PFSK-1 (cell line): ENCODE measurements at regions not wholly inside any gene's neighbourhood (a gene's known extent, or its start where the extent isn't known, plus 50 kb on each side); places are given as distances from the start of the nearest gene placed in this dataset.

Source experiments
- FOXP2 ChIP-seq: optimal IDR thresholded peaks from 2 replicates; pipeline ENCODE3; 2011; ENCODE audit warnings: borderline replicate concordance, control low read depth, inconsistent platforms; ENCODE audit not compliant: insufficient read depth; ENCODE audit errors: extremely low read length, extremely low read depth
- POLR2AphosphoS5 ChIP-seq: IDR thresholded peaks from 2 replicates; pipeline ENCODE4 v1.6.1; 2012; ENCODE audit warnings: low read depth, mild to moderate bottlenecking, control low read depth, low read length, moderate library complexity
- SIN3A ChIP-seq: IDR thresholded peaks from 2 replicates; pipeline ENCODE4 v1.6.1; 2012; ENCODE audit warnings: mild to moderate bottlenecking, low read length, moderate library complexity, borderline replicate concordance; ENCODE audit not compliant: insufficient read depth
- TAF1 ChIP-seq: IDR thresholded peaks from 2 replicates; pipeline ENCODE4 v1.6.1; 2012; ENCODE audit warnings: low read length, control low read depth, borderline replicate concordance; ENCODE audit not compliant: insufficient read depth
- TF ChIP-seq, protein P1 (sequence below), 2 experiments: IDR thresholded peaks; 2 replicates each; pipeline versions ENCODE4 v1.6.1 to v1.8.0; 2011 to 2012; ENCODE audit warnings: low read depth in 2 of 2, low read length in 2 of 2, control low read depth in 1 of 2, inconsistent platforms in 1 of 2, mild to moderate bottlenecking in 1 of 2, moderate library complexity in 1 of 2; ENCODE audit not compliant: insufficient read depth in 1 of 2

DNA sequence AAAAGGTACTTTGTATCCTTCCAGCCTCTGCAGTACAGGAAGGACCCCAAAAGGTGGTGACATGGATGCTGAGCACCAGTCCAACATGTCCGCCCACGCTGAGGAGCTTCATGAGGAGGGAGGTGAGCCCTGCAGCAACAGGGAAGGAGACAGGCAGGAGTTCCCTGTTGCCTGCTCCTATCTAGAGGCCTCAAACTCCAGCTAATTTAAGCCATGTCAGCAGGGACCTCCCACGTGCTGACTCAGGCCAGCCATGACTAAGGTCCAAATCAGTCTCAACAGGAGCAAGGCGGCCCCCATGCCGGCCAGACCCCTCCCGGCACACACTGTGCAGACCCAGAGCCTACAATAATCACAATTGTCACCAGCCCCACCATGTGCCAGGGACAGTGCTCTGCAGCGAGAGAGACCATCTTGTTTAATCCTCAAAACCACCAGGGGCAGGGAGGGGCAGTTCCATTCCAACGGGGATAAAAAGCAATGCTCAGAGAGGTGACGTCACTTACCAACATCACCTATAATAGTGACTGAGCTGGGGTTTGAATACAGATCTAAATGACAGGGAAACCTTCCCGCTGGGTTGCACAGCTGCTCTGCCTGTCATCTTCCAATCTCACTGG is 54.5 kb upstream of the GATA2 start:
- TF ChIP-seq POLR2AphosphoS5, result no peak
- TF ChIP-seq TAF1, result no peak
- no peak for TF ChIP-seq FOXP2
- TF ChIP-seq, protein P1, sequence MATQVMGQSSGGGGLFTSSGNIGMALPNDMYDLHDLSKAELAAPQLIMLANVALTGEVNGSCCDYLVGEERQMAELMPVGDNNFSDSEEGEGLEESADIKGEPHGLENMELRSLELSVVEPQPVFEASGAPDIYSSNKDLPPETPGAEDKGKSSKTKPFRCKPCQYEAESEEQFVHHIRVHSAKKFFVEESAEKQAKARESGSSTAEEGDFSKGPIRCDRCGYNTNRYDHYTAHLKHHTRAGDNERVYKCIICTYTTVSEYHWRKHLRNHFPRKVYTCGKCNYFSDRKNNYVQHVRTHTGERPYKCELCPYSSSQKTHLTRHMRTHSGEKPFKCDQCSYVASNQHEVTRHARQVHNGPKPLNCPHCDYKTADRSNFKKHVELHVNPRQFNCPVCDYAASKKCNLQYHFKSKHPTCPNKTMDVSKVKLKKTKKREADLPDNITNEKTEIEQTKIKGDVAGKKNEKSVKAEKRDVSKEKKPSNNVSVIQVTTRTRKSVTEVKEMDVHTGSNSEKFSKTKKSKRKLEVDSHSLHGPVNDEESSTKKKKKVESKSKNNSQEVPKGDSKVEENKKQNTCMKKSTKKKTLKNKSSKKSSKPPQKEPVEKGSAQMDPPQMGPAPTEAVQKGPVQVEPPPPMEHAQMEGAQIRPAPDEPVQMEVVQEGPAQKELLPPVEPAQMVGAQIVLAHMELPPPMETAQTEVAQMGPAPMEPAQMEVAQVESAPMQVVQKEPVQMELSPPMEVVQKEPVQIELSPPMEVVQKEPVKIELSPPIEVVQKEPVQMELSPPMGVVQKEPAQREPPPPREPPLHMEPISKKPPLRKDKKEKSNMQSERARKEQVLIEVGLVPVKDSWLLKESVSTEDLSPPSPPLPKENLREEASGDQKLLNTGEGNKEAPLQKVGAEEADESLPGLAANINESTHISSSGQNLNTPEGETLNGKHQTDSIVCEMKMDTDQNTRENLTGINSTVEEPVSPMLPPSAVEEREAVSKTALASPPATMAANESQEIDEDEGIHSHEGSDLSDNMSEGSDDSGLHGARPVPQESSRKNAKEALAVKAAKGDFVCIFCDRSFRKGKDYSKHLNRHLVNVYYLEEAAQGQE (IDR thresholded peaks at IDR 0.05; ENCODE audit: insufficient read depth in 1 of 2, low read depth in 2 of 2, low read length in 2 of 2), result no peak
- TF ChIP-seq SIN3A, result no peak

GRCh38 chr3:128546646-128547045 is 53.6 kb upstream of the GATA2 start:
- TF ChIP-seq, protein P1 (IDR thresholded peaks at IDR 0.05; ENCODE audit: insufficient read depth in 1 of 2, low read depth in 2 of 2, low read length in 2 of 2), result no peak
- TF ChIP-seq SIN3A (no peak), TAF1 (no peak), POLR2AphosphoS5 (no peak), FOXP2 (no peak)

DNA sequence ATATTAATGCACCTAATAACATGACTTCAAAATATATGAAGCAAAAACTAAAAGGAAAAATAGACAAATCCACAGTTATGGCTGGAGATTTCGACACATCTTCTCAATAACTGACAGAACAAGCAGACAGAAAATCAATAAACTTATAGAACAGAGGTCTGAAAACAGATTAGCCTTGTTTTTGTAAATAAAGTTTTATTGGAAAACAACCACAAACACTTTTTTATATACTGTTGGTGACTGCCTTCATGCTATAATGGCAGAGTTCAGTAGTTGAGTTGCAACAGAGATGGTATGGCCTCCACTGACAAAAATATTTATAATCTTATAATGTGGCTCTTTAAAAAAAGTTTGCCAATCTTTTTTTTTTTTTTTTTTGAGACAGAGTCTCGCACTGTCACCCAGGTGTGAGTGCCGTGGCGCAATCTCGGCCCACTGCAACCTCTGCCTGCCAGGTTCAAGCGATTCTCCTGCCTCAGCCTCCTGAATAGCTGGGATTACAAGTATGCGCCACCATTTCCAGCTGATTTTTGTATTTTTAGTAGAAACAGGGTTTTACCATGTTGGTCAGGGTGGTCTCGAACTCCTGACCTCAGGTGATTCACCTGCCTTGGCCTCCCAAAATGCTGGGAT is 52.2 kb upstream of the GATA2 start:
- no peak for TF ChIP-seq SIN3A
- no peak for TF ChIP-seq TAF1

DNA sequence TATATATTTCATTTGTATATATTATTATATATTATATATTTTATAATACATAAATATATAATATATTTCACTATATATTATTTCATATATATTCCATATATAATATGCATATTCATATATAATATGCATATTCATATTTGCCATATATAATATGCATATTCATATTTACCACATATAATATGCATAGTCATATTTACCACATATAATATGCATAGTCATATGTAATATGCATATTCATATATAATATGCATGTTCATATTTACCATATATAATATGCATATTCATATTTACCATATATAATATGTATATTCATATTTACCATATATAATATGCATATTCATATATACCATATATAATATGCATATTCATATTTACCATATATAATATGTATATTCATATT is 51.2 kb upstream of the GATA2 start:
- TF ChIP-seq SIN3A (no peak), TAF1 (no peak), FOXP2 (no peak), POLR2AphosphoS5 (no peak)
- TF ChIP-seq, protein P1 (IDR thresholded peaks at IDR 0.05; ENCODE audit: insufficient read depth in 1 of 2, low read depth in 2 of 2, low read length in 2 of 2), result no peak
